Liver (tissue), 7 donors: ENCODE measurements at regions not wholly inside any gene's neighbourhood (a gene's known extent, or its start where the extent isn't known, plus 50 kb on each side); places are given as distances from the start of the nearest gene placed in this dataset.

Experiments
- DNase-seq: peaks from one replicate; pipeline ENCODE4 v3.0.0-alpha.2; 2017; ENCODE audit warnings: low spot score
- H3K27ac ChIP-seq, 2 donors: one replicate each; pipeline ENCODE4 v1.7.0; 2013; ENCODE audit warnings: inconsistent platforms in 2 of 2, low read length in 2 of 2, control low read depth in 1 of 2, low read depth in 1 of 2, mild to moderate bottlenecking in 1 of 2
- H3K27me3 ChIP-seq, 4 donors: one replicate each; pipeline versions ENCODE4 v1.6.1 to v1.7.0; 2013; ENCODE audit warnings: low read length in 3 of 4, inconsistent platforms in 1 of 4, mild to moderate bottlenecking in 1 of 4, moderate library complexity in 1 of 4; ENCODE audit not compliant: control insufficient read depth in 4 of 4, insufficient read depth in 4 of 4
- H3K36me3 ChIP-seq, 4 donors: one replicate each; pipeline versions ENCODE4 v1.6.1 to v1.7.0; 2013; ENCODE audit warnings: low read length in 3 of 4, mild to moderate bottlenecking in 3 of 4, low read depth in 1 of 4, moderate library complexity in 1 of 4; ENCODE audit not compliant: control insufficient read depth in 4 of 4, insufficient read depth in 3 of 4
- H3K4me1 ChIP-seq, 4 donors: one replicate each; pipeline versions ENCODE4 v1.6.1 to v1.7.0; 2013; ENCODE audit warnings: low read length in 3 of 4, mild to moderate bottlenecking in 3 of 4, moderate library complexity in 1 of 4; ENCODE audit not compliant: control insufficient read depth in 4 of 4, insufficient read depth in 4 of 4
- H3K4me3 ChIP-seq, 3 donors: one replicate each; pipeline versions ENCODE4 v1.6.1 to v1.7.0; 2013; ENCODE audit warnings: low read length in 3 of 3, control low read depth in 1 of 3, low read depth in 1 of 3, mild to moderate bottlenecking in 1 of 3
- H3K9ac ChIP-seq, 2 donors: one replicate each; pipeline ENCODE4 v1.7.0; 2013; ENCODE audit warnings: low read length in 2 of 2, mild to moderate bottlenecking in 2 of 2, moderate library complexity in 2 of 2, control low read depth in 1 of 2, low read depth in 1 of 2
- H3K9me3 ChIP-seq, 4 donors: one replicate each; pipeline versions ENCODE4 v1.6.1 to v1.7.0; 2013; ENCODE audit warnings: low read length in 3 of 4; ENCODE audit not compliant: control insufficient read depth in 4 of 4
- ATF3 ChIP-seq: IDR thresholded peaks from 2 replicates; pipeline ENCODE4 v1.6.1; 2016; ENCODE audit warnings: antibody characterized with exemption
- FOXA1 ChIP-seq: IDR thresholded peaks from 2 replicates; pipeline ENCODE4 v1.6.1; 2016; ENCODE audit warnings: antibody characterized with exemption
- GABPA ChIP-seq, 2 donors: IDR thresholded peaks in 1 of 2; conservative IDR thresholded peaks in 1 of 2; 2 replicates each; pipeline ENCODE4 v1.6.1; 2016; ENCODE audit warnings: antibody characterized with exemption in 2 of 2, mild to moderate bottlenecking in 1 of 2, moderate library complexity in 1 of 2
- HNF4A ChIP-seq, 2 donors: conservative IDR thresholded peaks; 2 replicates each; pipeline ENCODE4 v1.6.1; 2016; ENCODE audit warnings: antibody characterized with exemption in 2 of 2, mild to moderate bottlenecking in 2 of 2
- RAD21 ChIP-seq, 2 donors: IDR thresholded peaks; 2 replicates each; pipeline ENCODE4 v1.6.1; 2016; ENCODE audit warnings: antibody characterized with exemption in 2 of 2, mild to moderate bottlenecking in 2 of 2
- REST ChIP-seq: IDR thresholded peaks from 2 replicates; pipeline ENCODE4 v1.6.1; 2016; ENCODE audit warnings: antibody characterized with exemption, mild to moderate bottlenecking
- RXRA ChIP-seq, 2 donors: IDR thresholded peaks; 2 replicates each; pipeline ENCODE4 v1.6.1; 2017 to 2018; ENCODE audit warnings: antibody characterized with exemption in 2 of 2, mild to moderate bottlenecking in 1 of 2
- ZBTB33 ChIP-seq: IDR thresholded peaks from 2 replicates; pipeline ENCODE4 v1.6.1; 2016; ENCODE audit warnings: antibody characterized with exemption
- WGBS: extraction: QIAGEN DNeasy Blood & Tissue Kit; methylation state at CpG from one replicate; pipeline ENCODE4 v1.1.7; 2013; 5-methylcytosine and 5-hydroxymethylcytosine counted together
- donor health status: healthy.
- donor health status: healthy.
- donor health status: healthy.
- donor health status: healthy.

- TF ChIP-seq REST (no peak), RXRA (IDR thresholded peaks at IDR 0.05) (no peak)
- no peak for DNase-seq
- peaks cover 0 to 2% (median 0%) of the 10 kb centered on the region in 4 donors for H3K36me3 ChIP-seq
- no peaks in the 10 kb centered on the region for H3K9me3 ChIP-seq
- H3K4me1 ChIP-seq = peaks cover 0 to 5% (median 2%) of the 10 kb centered on the region in 4 donors
- H3K27me3 ChIP-seq = no peaks in the 10 kb centered on the region
- no peak overlapping the region for H3K9ac ChIP-seq
- H3K4me3 ChIP-seq = no peak overlapping the region
- WGBS = 86% methylated on average over 4 of the region's 4 CpGs
- no peak overlapping the region for H3K27ac ChIP-seq
These were observed 211.9 kb upstream of the IL12A start for GRCh38 chr3:159776779-159777178.

GRCh38 chr3:159779883-159780282 lies 208.8 kb upstream of the IL12A start:
- Histone ChIP-seq H3K27ac (no peak overlapping the region), H3K4me3 (no peak overlapping the region), H3K4me1 (peaks cover 9 to 21% (median 16%) of the 10 kb centered on the region in 4 donors), H3K9ac (no peak overlapping the region), H3K9me3 (no peaks in the 10 kb centered on the region), H3K27me3 (no peaks in the 10 kb centered on the region), H3K36me3 (peaks cover 0 to 2% (median 0%) of the 10 kb centered on the region in 4 donors)
- no peak for DNase-seq
- TF ChIP-seq REST (no peak), HNF4A (conservative IDR thresholded peaks at IDR 0.05) (no peak), FOXA1 (no peak), ZBTB33 (no peak), RAD21 (IDR thresholded peaks at IDR 0.05) (no peak), ATF3 (no peak), GABPA (IDR thresholded peaks at IDR 0.05 in 1 of 2, conservative IDR thresholded peaks at IDR 0.05 in 1 of 2) (no peak)
- 93% methylated on average over 6 of the region's 6 CpGs for WGBS
